ENCODE measurements at regions not wholly inside any gene's neighbourhood (a gene's known extent, or its start where the extent isn't known, plus 50 kb on each side); places are given as distances from the start of the nearest gene placed in this dataset.

GRCh38 chr18:61989138-61989537 lies 96.3 kb upstream of the RNF152 start:
- DNase-seq: no peak

GRCh38 chr18:61988100-61988499 lies 95.3 kb upstream of the RNF152 start:
- DNase-seq: no peak

DNA sequence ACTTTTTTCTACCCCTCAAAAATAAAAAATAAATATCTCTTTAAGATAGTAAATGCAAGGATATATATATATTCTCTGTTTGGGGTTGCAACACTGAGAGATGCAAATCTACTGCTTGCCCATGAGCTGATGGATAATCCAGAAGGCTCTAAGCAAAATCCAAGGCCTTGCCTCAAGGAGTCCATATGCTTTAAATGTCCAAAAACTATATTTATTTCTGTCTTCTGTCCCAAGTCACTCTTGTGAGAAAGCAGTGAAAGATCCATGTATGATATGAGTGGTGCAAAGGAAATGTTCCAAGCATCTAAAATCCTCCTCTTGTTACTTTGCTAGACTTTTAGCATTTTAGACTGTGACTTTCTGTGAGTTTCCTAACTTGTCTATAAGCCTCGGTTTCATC lies 92.9 kb upstream of the RNF152 start:
- DNase-seq: no peak

- DNase-seq: no peak
These were observed 91.5 kb upstream of the RNF152 start for GRCh38 chr18:61984349-61984748.

- no peak for DNase-seq
These were observed 89.7 kb upstream of the RNF152 start for GRCh38 chr18:61982475-61982874.

GRCh38 chr18:61980355-61980754 lies 87.5 kb upstream of the RNF152 start:
- no peak for DNase-seq

- DNase-seq: no peak
These were observed 82.9 kb upstream of the RNF152 start for GRCh38 chr18:61975526-61976326.

DNA sequence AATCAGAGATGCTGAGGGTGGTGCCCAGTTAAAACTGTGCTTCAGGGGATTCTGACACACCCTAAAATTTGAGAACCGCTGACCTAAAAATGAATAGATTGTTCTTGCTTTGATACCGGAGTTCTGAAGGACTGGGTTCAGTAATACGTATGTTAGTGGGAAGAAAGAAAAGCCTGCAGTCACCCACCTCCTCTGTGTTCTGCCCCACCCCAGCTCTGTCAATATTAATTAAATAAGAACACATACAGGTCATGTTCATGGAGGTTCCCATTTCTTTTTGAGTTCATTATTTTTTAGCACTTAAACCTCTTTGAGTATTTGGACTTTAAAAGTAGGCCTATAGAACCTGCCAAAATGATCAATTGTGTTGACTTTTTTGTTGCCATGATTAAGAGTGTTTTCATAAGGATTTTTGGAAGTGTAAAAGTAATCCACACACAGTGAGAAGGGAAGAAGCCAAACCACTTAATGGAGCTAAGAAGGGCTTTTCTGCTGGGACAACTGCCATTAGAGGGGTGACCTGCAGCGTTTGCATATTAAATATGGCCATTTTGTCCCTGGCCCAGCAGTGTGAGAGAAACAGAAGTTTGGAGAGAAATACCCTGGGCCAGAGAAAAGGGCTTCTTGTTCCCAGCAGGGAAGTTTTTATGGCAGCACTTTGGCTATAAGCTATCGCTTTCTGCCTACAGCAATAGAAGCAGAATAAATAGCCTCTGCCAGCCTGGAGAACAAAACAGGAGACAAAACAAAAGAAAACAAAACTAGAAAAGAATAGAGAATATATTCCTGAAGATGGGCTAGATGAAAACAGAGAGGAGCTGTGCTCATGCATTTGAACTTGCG lies 80.7 kb upstream of the RNF152 start:
- no peak for DNase-seq

DNA sequence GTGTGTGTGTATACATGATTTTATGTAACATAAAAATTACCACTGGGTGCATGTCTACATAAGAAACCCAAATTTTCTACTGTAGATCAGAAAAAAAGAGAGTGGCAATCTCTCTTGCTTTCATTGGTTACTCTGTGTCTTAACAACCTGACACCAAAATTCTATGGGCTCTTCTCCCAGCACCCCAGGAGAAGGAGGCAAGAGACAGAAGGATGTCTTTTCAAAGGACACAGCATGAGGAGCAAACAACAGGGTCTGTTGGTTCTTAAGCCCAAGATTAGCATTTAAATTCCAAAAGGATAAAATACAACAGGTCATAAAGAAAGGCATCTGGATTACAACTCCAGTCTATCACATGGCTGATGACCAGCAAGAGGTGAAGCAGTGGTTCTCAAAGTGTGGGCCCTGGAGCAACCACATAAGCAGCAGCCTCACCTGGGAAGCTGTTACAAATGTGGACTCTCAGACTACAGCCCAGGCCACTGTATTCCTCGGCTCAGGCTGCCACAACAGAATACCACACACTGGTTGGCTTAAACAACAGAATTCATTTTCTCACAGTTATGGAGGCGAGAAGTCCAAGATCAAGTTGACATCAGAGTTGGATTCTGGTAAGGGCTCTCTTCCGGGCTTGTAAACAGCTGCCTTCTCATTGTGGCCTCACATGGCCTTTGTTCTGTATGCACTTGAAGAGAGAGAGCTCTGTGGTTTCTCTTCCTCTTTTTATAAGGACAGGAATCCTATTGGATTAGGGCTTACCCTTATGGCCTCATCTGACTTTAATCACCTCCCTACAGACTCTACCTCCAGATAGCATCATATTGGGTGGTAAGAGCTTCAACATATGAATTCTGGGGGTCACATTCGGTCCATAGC lies 79.8 kb upstream of the RNF152 start:
- DNase-seq: no peak

GRCh38 chr18:61967252-61967891 lies 74.6 kb upstream of the RNF152 start:
- DNase-seq: no peak

DNA sequence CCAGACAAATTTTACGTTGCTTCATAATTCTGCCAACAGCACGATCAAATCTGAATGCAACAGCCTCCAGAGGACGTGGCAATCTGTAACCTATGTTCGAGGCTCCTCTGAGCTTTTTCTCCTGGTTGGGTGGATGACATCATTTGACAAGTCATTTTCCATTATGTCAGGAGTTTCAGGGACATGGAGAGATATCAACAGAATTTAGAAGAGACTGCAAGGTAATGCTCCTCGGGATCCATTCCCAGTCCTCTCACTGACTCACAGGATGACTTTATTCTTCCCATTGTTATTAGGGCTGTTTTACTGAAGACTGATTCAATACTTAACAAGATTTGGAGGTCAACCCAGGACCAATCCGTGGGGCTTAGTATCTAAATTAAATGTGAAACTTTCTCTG lies 72.5 kb upstream of the RNF152 start:
- no peak for DNase-seq

- no peak for DNase-seq
These were observed 71.8 kb upstream of the RNF152 start for GRCh38 chr18:61964616-61965015.

DNA sequence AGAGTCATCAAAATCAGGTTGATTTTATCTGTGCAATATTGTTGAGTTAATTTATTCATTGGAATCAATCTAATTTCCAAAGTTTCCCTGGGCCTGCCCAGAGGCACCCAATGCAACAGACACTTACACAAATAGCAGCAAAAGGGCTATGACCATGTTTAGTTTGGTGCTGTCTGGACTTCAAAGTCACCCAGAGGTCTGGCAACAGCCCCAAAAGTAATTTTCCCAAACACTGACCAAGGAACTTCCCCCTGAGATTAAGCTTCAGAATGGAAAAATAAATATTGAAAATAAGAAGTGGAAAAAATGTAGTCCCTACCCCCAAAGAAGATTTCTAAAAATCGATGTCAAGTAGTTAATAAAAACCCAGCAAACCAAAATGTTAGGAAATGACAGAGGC lies 70.9 kb upstream of the RNF152 start:
- no peak for DNase-seq

DNA sequence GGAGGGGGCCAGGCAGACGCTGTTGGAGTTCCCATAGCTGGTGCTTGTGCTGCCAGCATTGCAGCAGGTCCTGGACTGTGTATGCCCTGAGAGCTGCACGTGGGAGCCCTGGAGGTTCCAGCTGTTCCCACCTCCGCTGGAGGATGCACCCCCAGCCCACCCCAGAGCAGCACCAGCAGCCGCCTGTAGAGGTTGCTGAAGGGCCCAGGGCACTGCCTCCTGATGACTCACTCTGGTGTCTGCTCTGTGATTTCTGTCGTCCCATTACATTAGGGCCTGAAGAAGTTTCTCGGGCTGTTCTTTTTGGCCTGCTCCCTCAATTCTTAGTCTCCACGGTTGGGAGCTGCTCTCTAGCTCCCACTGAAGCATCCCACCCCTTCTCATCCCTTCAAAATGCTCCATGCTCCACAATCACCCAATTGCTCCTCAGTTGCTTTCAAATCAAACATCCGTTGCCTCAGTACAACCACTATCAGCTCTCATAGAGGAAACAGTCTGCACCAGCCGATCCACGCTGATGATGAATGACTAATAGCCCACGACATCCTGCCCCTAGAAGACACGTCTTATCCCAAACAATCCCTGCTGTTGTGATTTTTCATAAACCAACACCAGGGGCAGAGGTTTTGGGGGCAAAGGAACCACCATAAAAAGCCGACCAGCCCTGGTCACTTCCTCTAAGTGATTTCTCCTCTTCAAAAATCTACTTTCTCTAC lies 65.2 kb upstream of the RNF152 start:
- DNase-seq: peak; percentile 71

- no peak for DNase-seq
These were observed 62.8 kb upstream of the RNF152 start for GRCh38 chr18:61955644-61956043.

DNA sequence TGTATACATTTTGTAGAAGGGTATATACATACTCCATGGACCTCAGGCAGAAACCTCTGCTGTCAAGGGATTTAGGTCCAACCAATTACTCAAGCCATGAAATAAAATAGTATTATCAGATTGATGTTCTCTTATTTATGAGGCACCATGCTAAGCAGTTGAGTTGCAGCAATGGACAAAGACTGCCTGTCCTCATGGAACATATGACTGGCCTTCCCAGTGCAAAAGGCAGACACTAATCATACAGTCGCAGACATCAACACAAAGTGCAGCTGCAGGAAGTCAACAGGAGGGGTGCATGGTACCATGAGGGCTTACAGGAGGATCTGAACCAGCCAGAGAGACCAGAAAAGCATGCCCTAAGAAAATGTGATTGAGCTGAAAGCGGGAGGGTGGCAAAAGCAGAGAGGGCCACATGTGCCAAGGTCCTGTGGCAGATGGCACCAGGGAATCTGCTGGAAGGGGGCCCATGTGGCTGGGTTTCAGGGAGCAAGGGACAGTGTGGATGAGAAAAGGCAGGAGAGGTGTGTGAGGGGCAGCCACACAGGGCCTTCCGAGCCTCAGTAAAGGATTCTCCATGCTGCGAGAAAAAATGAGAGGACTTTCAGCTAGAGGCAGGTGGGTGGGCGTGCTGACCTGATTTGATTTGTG lies 61.4 kb upstream of the RNF152 start:
- no peak for DNase-seq

- DNase-seq: no peak
These were observed 60.8 kb upstream of the RNF152 start for GRCh38 chr18:61953641-61954040.

GRCh38 chr18:61953161-61953560 lies 60.4 kb upstream of the RNF152 start:
- DNase-seq: peak; percentile 53

DNA sequence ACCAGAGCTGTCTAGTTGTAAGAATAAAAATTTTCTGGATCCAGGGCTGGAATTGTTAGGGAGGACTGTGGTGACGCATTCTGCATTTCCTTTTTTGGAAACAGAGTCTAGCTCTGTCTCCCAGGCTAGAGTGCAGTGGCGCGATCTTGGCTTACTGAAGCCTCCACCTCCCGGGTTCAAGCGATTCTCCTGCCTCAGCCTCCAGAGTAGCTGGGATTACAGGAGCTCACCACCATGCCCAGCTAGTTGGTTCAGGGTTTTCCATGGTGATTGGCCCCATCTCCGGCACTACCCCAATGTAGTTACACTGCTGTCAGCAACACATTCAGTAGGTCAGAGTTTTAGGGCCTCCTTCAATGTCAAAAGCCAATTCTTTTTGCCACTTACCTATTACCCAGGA lies 58.6 kb upstream of the RNF152 start:
- DNase-seq: no peak

- no peak for DNase-seq
These were observed 57.6 kb upstream of the RNF152 start for GRCh38 chr18:61950371-61950770.

- DNase-seq: peak; percentile 83
These were observed 57.1 kb upstream of the RNF152 start for GRCh38 chr18:61949946-61950345.
